ENCODE measurements at regions not wholly inside any gene's neighbourhood (a gene's known extent, or its start where the extent isn't known, plus 50 kb on each side); places are given as distances from the start of the nearest gene placed in this dataset.

DNA sequence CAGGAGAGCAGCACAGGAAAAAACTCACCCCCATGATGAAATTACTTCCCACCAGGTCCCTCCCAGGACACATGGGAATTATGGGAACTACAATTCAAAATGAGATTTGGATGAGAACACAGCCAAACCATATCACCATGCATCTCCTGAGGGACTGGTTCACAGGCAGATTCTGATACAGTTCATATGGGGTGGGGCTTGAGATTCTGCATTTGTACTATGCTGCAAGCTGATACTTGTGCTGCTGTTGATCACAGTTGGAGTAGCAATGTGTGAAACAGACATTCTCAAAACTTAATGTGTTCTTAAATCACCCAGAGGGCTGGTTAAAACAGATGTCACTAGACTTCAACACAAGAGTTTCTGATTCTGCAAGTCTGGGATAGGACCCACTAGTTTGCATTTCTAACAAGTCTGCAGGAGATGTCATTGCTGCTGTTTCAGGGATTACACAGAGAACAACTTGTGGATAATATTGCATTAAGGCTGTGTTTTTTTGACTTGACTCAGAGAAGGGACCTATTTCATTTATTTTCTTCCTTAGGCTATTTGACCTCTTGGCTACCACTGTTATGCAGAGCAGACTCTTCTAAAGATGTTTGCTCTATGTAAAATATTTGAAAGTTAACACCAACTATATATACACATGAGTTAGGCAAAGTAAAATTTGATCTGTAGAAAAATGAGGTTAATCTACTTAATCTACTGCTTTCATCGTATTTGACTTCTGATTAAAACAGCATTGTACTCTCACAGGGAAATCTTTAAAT lies 194.2 kb upstream of the CNTN3 start:
- H3K14ac ChIP-seq (ENCODE audit: insufficient read length) = no peak overlapping the region
- no peak overlapping the region for H2BK5ac ChIP-seq (ENCODE audit: low read depth, low read length)
- no peak overlapping the region for H3K23ac ChIP-seq (ENCODE audit: insufficient read length)
- no peak overlapping the region for H3K27ac ChIP-seq (ENCODE audit: low read depth, low read length)
- H3K36me3 ChIP-seq (ENCODE audit: control insufficient read depth in 2 of 4, insufficient read depth in 4 of 4, low read length in 3 of 4) = no peaks in the 10 kb centered on the region
- no peak overlapping the region for H4K5ac ChIP-seq (ENCODE audit: insufficient read length, low read depth, low read length)
- WGBS, 2 experiments (ENCODE audit: extremely low coverage in 1 of 2, insufficient coverage in 1 of 2, insufficient read length in 1 of 2, insufficient replicate concordance in 2 of 2, low coverage in 1 of 2, low lambda C conversion rate in 2 of 2, missing lambda C conversion rate in 1 of 2) = 100% methylated on average over 1 of the region's 1 CpG; no CpG with 5 or more reads in 1 of the 2 experiments
- H3K9ac ChIP-seq (replicated peaks in 1 of 4; ENCODE audit: extremely low read depth in 1 of 4, low read depth in 3 of 4, low read length in 3 of 4) = no peak overlapping the region
- FAIRE-seq = no peak
- H3K4me2 ChIP-seq (ENCODE audit: insufficient read depth in 1 of 2, low read depth in 2 of 2, low read length in 2 of 2) = no peak overlapping the region
- no peak overlapping the region for H2BK120ac ChIP-seq (replicated peaks; ENCODE audit: low read depth, low read length)
- H4K91ac ChIP-seq (replicated peaks; ENCODE audit: insufficient read length, low read length) = no peak overlapping the region
- H2AK5ac ChIP-seq (ENCODE audit: low read depth, low read length) = no peak overlapping the region
- H3K4ac ChIP-seq (replicated peaks; ENCODE audit: insufficient read length, low read depth, low read length) = no peak overlapping the region
- no peak overlapping the region for H2AFZ ChIP-seq (ENCODE audit: low read length)
- H3K4me3 ChIP-seq (ENCODE audit: extremely low read depth in 1 of 4, insufficient read depth in 2 of 4, low read depth in 3 of 4, low read length in 4 of 4) = no peak overlapping the region
- H3K27me3 ChIP-seq (replicated peaks in 1 of 4; ENCODE audit: control insufficient read depth in 3 of 4, extremely low read depth in 1 of 4, insufficient read depth in 3 of 4, low read length in 3 of 4) = no peaks in the 10 kb centered on the region
- no peaks in the 10 kb centered on the region for H3K79me2 ChIP-seq (ENCODE audit: control insufficient read depth in 1 of 2, insufficient read depth in 2 of 2, low read length in 2 of 2)
- no peaks in the 10 kb centered on the region for H3K79me1 ChIP-seq (ENCODE audit: low read depth, low read length)
- no peak overlapping the region for H3K18ac ChIP-seq (ENCODE audit: extremely low read depth, low read length)
- CTCF ChIA-PET (ENCODE audit: partially characterized antibody) = no interaction called here
- H2BK20ac ChIP-seq (ENCODE audit: low read length) = no peak overlapping the region
- no peaks in the 10 kb centered on the region for H4K20me1 ChIP-seq (replicated peaks in 1 of 2; ENCODE audit: control insufficient read depth in 1 of 2, insufficient read depth in 2 of 2, low read length in 2 of 2)
- H3K23me2 ChIP-seq (ENCODE audit: low read depth, low read length) = no peaks in the 10 kb centered on the region
- no peak overlapping the region for H4K8ac ChIP-seq (ENCODE audit: extremely low read depth, insufficient read depth, low read length)
- H3K9me3 ChIP-seq (ENCODE audit: insufficient read depth in 2 of 2, low read depth in 1 of 2, low read length in 1 of 2) = no peaks in the 10 kb centered on the region
- no peak for DNase-seq (ENCODE audit: low read depth in 1 of 2, low spot score in 2 of 2)
- H2BK12ac ChIP-seq (ENCODE audit: low read depth, low read length) = no peak overlapping the region
- H2BK15ac ChIP-seq (ENCODE audit: low read length) = no peak overlapping the region
- POLR2A ChIA-PET (ENCODE audit: partially characterized antibody) = no interaction called here
- no peak overlapping the region for H3K56ac ChIP-seq (replicated peaks; ENCODE audit: insufficient read length, low read depth, low read length)
- no peaks in the 10 kb centered on the region for H3K4me1 ChIP-seq (replicated peaks in 1 of 4; ENCODE audit: control insufficient read depth in 3 of 4, insufficient read depth in 4 of 4, low read length in 3 of 4)
- TF ChIP-seq CREB1 (IDR thresholded peaks at IDR 0.05) (no peak), SUZ12 (IDR thresholded peaks at IDR 0.05; ENCODE audit: low read length) (no peak), ASH2L (IDR thresholded peaks at IDR 0.05; ENCODE audit: low read length) (no peak), USF2 (IDR thresholded peaks at IDR 0.05; ENCODE audit: low read length) (no peak), RFX5 (IDR thresholded peaks at IDR 0.05; ENCODE audit: borderline replicate concordance, low read depth, low read length) (no peak), CTBP2 (IDR thresholded peaks at IDR 0.05; ENCODE audit: borderline replicate concordance, insufficient read depth, insufficient read length, low read length) (no peak)
- TF ChIP-seq, protein P1, sequence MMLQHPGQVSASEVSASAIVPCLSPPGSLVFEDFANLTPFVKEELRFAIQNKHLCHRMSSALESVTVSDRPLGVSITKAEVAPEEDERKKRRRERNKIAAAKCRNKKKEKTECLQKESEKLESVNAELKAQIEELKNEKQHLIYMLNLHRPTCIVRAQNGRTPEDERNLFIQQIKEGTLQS (IDR thresholded peaks at IDR 0.05; ENCODE audit: insufficient read depth, low read depth, low read length) = no peak
